GM12865 (cell line): ENCODE measurements at regions not wholly inside any gene's neighbourhood (a gene's known extent, or its start where the extent isn't known, plus 50 kb on each side); places are given as distances from the start of the nearest gene placed in this dataset.

Source experiments
- DNase-seq: peaks from one replicate; pipeline ENCODE4 v3.0.0; 2010; ENCODE audit warnings: low read depth
- H3K4me3 ChIP-seq: 2 replicates; pipeline ENCODE4 v1.5.1; 2011; ENCODE audit warnings: mild to moderate bottlenecking, low read depth, low read length, control low read depth
- TF ChIP-seq, protein P1 (sequence below): IDR thresholded peaks from 2 replicates; pipeline ENCODE4 v1.5.1; 2011; ENCODE audit warnings: low read length, control low read depth, low read depth, inconsistent platforms; ENCODE audit not compliant: insufficient read depth; ENCODE audit errors: missing control alignments

DNA sequence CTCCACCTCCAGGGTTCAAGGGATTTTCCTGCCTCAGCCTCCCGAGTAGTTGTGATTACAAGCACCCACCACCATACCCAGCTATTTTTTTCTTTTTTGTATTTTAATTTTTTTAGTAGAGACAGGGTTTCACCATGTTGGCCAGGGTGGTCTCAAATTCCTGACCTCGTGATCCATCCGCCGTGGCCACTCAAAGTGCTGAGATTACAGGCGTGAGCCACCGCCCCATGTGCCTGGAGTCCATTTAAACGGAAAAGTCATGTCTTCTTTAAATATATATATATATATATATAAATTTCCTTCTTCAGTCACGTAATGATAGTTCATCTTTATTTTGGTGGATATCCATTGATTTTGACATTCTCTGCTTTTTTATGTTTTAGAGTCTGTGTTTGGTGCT lies 264.0 kb upstream of the PITX2 start:
- H3K4me3 ChIP-seq, result no peak overlapping the region
- TF ChIP-seq, protein P1, sequence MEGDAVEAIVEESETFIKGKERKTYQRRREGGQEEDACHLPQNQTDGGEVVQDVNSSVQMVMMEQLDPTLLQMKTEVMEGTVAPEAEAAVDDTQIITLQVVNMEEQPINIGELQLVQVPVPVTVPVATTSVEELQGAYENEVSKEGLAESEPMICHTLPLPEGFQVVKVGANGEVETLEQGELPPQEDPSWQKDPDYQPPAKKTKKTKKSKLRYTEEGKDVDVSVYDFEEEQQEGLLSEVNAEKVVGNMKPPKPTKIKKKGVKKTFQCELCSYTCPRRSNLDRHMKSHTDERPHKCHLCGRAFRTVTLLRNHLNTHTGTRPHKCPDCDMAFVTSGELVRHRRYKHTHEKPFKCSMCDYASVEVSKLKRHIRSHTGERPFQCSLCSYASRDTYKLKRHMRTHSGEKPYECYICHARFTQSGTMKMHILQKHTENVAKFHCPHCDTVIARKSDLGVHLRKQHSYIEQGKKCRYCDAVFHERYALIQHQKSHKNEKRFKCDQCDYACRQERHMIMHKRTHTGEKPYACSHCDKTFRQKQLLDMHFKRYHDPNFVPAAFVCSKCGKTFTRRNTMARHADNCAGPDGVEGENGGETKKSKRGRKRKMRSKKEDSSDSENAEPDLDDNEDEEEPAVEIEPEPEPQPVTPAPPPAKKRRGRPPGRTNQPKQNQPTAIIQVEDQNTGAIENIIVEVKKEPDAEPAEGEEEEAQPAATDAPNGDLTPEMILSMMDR, result no peak
- no peak for DNase-seq

DNA sequence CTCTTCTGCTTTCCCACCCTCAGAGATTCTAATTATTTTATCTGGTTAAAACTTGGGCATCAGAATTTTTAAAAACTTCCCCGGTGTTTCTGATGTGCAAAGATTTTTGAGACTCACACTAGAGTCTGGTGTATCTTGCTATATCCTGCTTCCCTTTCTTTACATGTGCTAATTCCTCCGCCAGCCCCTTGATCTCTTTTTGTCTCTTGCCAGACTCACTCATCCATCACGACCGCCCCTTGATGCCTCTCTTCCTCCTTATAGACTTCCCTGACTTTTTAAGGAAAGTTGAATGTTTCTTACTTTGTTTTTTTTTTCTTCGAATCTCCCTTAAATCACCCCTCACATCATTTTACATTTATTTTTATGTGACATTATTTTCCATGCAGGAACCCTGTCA lies 274.9 kb upstream of the PITX2 start:
- no peak overlapping the region for H3K4me3 ChIP-seq
- TF ChIP-seq, protein P1, result no peak
- no peak for DNase-seq

DNA sequence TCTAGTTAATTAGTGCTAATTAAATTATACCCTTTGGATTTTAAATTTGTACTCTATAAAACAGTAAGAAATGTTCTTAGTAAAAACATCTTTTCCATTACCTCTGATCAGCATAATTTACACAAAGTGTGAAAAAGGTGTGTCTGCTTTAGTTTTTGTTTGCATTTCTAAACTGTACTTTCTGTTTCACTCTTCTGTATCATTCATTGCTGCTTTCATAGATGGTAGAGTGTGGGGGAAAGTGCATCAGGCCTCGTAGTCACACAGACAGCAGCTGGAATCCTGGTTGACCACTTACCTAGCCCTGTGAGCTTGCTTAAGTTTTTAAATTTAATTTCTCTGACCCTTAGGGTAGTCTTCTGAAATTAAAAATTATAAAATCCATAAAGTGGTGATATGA lies 275.4 kb upstream of the PITX2 start:
- TF ChIP-seq, protein P1, result no peak
- DNase-seq, result peak; percentile 10
- no peak overlapping the region for H3K4me3 ChIP-seq

DNA sequence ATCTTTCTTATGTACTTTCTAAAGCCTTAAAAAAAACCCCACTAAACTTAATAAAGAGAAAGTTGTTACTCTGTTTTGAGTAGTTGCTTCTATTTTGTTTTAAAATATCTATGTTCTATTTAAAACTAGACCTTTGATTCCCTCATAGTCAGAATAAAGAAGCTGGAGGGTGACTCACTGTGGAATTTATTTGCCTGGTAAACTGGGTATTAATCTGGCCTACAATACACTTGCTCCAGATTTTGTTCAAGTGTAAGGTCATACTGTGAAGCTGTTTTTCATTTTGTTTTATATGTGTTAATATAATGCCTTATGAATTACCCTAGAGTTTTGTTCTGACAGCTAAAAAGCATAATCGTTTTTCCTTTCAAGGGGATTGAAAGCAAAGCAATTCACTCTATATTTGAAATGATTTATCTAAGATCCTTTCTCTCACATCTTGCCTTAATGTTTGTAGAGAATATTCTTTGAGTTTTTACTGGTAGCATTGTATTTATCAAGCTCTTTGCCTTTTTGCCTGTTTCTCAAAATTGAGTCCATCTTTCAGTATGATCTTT lies 277.4 kb upstream of the PITX2 start:
- DNase-seq, result no peak
- TF ChIP-seq, protein P1, result no peak
- H3K4me3 ChIP-seq, result no peak overlapping the region

DNA sequence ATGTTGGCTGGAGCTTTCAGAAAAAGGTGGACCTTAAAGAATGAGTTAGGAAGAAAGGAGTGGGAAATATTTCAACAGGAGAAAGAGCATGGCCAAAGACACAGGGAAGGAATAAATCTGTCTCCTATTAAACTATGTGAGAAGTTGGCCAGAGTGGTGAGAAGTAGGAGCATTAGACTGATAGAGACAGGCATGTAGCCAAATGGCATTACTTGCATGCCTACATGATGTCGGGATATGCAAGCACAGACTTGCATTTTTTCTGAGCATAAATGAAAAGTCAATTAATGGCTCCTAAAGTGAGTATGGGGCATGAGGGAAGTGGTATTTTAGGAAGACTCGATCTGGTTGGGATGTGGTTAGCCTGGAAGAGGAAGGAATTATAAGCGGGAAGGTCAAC lies 279.6 kb upstream of the PITX2 start:
- H3K4me3 ChIP-seq, result no peak overlapping the region
- DNase-seq, result no peak
- TF ChIP-seq, protein P1, result no peak

DNA sequence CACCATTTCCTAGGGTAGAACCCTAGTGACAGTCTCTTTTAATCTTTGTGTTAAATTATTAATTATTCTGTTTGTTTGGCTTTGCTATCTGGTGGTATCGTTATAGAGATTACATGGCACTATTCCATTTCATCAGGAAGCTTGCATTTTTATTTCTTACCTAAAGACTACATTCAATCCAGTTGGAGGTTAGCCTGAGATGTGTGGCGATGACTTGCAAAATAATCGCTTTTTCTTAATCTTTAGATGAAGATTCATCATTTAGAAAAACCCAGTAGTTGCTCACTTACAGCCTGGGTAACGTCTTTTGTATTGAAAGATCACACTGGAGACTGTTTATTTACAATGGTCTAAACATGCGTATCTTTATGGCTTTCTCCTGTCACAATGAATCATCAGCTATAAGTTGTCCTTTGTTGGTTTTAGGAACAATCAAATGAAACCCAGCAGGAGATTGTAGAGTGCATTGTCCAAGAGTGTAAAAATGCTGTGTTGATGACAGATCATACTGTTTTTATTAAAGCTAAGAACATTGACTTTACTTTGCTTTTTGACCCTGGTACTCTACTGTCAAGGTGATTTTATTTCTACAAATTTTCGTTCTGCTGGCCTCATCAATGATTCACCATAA lies 281.7 kb upstream of the PITX2 start:
- TF ChIP-seq, protein P1, result no peak
- H3K4me3 ChIP-seq, result no peak overlapping the region
- no peak for DNase-seq

DNA sequence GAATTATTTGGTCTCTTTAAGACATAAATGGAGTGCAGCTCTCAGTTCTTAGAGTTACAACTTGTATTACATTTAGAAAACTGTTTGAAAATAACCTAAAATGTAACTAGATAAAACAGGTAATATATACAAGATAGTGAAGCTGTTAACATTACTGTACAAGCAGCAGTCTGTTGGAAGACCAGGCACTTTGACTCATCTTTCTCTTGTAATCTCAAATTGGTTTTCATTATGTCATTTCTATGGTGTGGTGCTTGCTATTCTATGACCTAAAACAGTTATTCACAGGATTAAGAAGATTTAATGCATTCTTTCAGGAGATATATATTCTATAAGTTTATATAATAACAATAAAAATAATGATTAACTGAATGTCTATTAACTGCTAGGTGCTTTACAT lies 282.5 kb upstream of the PITX2 start:
- TF ChIP-seq, protein P1, result no peak
- DNase-seq, result no peak
- H3K4me3 ChIP-seq, result no peak overlapping the region
